ENCODE measurements at regions not wholly inside any gene's neighbourhood (a gene's known extent, or its start where the extent isn't known, plus 50 kb on each side); places are given as distances from the start of the nearest gene placed in this dataset.
"Not testable (repeated sequence)": the region's sequence is repeated elsewhere in the genome, so short reads cannot be mapped to it uniquely, and the experiment has no call there.

DNA sequence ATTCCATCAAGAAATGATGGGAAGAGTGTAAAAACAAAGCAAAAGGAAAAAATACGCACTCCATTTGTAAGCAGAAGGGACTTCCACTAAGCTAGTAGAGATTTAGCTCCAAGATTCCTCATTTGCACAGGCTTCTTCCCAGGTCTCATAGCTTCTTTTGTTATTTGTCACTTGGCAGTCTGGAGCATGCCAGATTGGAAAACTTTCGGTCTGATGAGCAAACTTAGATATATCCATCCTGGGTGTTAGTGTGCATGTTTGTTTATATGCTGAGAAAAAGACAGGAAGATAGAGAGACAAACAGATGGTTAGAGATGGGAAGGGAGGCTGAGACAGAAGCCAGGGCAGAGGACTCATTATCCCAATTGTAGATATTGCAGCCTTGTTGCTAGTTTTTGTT, 1644.5 kb upstream of the NUDT12 start:
- DNase-seq: no peak

DNA sequence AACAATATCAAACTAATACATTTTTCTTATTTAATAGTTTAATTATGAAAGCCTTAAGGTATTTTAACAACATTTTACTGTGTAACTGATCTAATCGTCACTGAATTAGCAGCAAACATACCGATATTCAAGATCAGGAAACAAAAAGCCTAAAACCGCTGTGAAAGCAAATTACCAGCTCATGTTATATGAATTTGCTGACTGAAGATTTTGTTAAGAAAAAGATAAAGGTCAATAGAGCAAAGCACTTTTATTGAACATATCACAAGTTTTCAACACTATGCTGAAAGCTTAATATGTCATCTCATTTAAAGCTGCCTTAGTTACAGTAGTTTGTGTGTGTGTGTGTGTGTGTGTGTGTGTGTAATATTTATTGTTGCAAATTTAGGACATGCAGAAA, 1634.9 kb upstream of the NUDT12 start:
- no peak for DNase-seq

DNA sequence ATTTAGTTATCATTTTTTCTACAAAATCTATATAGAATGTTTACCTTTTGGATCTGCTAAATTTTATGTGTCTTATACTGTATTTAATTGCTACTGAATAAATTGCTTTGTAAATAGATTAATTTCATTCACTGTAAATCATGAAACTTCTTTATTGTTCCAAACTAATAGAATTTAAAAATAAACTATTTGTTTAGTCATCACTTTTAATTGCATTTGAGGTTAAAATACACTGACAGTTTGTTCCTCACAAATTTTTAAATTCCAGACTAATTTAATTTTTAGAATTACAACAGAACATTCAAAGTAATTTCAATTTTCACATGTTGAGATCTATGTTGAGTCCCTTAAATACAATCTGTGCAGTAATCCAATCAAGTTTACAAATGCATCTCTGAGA, 1633.2 kb upstream of the NUDT12 start:
- DNase-seq: no peak

DNA sequence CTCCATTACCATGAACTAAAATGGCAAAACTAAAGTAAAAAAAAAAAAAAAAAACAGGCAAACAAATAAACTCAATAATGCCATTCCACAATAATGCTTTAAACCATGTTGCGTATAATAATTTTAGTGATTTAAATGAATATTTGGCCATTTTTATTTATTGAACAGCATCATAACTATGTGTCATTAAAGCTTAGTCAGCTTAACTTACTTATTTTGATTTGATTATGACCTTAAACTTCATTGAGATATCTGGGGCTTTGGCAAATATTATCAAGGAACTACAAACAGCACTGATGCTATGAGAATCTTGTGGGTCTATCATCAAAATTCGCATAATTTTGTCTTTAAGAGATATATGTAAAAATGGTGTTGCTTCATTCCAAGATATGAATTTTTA, 1610.3 kb upstream of the NUDT12 start:
- no peak for DNase-seq

DNA sequence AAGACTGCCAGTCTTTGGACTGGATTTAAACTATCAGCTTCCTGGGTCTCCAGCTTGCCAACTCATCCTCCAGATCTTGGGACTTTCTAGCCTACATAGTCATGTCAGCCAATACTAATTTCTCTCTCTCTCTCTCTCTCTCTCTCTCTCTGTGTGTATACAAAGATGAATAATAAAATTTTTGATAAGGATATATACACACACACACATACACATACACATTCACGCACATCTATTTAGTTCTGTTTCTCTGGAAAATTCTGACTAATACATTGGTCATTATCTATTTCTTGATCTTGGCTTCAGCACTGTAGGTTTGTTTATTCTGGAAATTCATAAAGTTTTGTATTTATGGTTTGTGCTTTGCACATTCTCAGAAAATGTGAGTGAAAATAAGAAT, 1606.2 kb upstream of the NUDT12 start:
- no peak for DNase-seq

DNA sequence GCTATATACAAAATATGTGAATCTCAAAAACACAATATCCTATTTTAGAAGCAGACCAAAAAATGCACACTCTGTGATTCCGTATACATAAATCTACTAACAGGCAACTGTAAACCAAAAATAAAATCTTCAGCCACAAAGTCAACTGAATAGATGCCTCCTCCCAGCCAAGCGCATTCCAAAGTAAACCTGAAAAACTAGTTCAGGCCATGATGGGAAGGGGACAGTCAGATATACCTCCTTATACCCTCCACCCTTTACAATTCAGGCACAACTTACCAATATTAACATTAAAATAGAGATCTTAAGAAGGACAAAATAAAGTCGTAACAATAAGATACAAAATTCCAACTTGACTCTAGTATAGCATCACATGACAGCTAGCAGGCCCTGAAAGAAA, 1604.5 kb upstream of the NUDT12 start:
- no peak for DNase-seq

DNA sequence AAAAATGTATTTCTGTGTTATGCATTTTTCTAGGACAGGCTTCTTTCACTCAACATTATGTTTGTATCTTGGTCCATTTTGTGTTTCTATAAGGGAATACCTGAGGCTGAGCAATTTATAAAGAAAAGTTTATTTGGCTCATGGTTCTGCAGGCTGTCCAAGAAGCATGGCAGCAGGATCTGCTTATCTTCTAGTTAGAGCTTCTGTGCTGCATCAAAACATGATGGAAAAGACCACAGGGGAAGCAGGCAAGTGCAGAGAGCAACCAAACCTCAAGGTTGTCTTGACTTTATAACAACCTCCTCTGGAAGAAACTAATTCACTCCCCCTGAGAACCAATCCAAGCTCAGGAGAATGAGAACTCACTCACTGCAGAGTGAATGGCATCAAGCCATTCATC, 1601.0 kb upstream of the NUDT12 start:
- DNase-seq: no peak

DNA sequence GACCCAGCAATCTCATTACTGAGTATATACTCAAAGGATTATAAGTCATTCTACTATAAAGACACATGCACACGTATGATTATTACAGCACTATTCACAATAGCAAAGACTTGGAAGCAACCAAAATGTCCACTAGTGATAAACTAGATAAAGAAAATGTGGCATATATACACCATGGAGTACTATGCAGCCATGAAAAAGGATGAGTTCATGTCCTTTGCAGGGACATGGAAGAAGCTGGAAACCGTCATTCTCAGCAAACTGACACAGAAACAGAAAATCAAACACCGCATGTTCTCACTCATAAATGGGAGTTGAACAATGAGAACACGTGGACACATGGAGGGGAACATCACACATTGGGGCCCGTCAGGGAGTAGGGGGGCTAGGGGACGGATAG, 1600.0 kb upstream of the NUDT12 start:
- not testable (repeated sequence) for DNase-seq

DNA sequence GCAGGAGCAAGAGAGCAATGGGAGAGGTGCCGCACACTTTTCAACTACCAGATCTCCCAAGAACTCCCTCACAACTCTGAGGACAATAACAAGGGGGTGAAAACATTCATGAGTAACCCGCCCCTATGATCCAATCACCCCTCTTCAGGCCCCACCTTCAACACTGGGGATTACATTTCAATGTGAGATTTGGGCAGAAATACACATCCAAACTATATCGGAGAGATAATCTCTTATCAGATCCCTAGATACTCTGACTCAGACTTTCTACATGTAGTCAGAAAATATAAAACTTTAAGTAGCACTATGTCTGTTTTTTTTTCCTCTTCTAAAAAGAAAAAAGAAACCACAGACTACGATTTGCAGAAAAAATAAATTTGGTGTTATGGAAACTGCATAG, 1595.9 kb upstream of the NUDT12 start:
- DNase-seq: no peak

DNA sequence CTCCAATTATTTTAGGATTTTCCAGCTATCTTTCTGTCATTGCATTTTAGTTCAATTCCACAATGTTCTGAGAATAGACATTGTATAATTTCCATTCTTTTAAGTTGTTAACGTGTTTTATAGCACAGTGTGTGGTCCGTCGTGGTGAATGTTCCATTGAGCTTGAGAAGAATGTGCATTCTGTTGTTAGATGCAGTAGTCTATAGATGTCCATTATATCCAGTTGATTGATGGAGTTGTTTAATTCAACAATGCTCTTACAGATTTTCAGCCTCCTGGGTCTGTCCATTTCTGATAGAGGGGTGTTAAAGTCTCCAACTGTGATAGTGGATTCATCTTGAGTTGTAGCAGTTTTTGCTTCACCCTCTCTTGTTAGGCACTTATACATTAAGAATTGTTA, 1587.7 kb upstream of the NUDT12 start:
- DNase-seq: no peak

DNA sequence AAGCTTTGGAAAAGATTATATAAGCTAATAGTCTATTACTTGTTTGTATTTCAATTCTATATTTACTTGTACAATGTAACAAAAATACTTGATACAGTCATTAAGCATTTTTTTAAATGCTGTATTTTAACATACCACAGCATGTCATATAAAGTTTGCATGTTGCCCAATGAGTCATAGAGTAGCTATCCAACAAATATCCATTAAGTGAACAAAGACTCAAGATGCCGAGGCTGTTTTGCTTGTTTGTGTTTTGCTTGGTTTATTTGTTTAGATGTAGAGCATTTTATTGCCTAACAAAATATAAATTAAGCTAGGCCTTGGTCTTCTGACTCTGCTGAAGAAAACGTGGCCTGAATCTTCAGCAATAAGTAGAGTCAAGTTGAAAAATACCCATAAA, 1584.3 kb upstream of the NUDT12 start:
- no peak for DNase-seq

DNA sequence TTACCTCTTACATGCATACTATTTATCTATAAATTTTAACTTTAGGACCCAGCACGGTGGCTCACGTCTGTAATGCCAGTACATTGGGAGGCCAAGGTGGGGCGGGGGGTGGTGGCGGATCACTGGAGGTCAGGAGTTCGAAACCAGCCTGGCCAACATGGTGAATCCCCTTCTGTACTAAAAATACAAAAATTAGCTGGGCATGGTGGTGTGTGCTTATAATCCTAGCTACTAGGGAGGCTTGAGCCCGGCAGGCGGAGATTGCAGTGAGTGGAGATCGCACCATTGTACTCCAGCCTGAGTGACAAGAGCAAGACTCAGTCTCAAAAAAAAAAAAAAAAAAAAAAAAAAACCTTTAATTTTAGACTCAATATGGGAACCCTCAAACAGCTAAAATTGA, 1582.6 kb upstream of the NUDT12 start:
- no peak for DNase-seq

DNA sequence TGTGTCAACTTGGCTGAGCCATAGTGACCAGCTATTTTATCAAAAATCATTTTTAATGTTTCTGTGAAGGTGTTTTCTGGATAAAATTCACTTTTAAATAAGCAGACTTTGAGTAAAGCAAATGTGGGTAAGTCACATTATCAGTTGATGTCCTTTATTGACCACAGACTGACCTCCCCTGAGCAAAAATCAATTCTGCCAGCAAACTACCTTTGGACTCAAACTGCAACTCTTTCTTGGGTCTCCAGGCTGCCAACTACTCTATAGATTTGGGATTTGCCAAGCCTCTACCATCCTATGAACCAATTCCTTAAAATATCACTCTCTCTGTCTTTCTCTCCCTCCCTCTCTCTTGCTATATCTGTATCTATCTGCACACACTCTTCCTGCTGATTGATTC, 1571.7 kb upstream of the NUDT12 start:
- no peak for DNase-seq

DNA sequence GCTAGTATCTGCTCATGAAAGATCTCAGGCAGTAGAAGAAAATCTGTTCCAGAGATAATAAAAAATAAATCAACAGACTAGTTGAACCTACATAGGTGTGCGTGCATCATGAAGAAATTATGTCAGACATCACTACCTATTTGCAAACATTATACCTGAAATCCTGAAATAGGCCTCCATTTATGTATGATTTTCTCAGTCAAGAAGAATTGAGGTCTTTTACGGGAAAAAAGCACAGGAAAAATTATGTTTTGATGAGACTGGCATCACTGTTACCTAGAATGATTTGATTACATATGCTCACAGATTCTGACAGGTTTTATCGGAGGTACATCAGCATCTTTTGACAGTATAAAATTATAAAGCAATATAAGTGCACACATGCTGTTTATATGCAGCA, 1570.5 kb upstream of the NUDT12 start:
- DNase-seq: no peak

DNA sequence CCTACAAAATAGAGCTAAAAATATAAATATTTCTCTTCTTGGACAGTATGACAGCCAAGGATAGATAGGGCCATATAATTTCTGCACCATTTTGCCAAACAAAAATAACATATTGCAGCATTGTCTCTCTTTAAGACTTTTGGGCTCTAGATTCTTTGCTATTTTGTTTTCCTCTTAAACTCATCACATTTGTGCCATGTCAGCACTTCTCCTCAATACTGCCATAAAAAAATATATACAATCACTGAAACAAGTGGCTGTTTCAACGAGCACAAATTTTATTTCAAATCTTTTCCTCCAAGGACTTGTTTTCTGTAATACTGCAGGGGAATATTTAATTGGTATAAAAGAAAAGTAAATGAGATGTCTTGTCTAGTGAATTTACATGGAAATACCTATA, 1570.0 kb upstream of the NUDT12 start:
- no peak for DNase-seq

DNA sequence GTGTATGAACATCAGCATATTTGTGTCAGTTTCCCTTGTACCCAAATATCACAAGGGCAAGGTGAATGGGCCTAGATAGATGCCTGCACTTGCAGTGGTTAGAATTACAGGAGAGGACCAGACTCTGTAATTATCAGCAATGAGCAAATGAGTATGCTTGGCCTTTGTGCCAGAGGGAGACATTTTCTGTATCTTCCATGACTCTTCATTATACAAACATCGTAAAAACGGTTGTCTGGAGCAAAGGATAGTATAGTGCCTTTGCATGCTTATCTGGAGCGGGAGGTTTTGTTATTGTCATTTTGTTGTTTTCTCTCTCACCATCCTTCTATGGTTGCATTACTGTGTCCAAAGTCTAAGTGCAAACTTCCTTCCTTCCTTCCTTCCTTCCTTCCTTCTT, 1568.5 kb upstream of the NUDT12 start:
- DNase-seq: no peak

DNA sequence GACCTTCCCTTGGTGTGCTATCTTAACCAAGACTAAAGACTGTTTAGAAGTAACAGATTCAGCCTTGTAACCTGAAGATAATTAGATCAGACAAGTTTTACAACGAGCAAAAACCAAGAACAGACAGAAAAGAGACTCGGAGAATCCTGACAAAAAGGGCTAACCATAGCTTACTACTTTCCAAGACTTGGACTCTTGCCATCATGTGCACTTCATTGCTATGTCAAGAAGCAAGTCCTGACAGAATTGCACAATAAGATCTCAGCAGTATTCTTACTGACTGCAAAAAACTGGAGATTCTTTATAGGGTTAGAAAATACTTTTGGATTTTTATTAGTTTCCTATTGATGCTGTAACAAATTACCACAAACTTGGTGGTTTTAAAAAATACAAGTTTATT, 1539.0 kb upstream of the NUDT12 start:
- DNase-seq: no peak

DNA sequence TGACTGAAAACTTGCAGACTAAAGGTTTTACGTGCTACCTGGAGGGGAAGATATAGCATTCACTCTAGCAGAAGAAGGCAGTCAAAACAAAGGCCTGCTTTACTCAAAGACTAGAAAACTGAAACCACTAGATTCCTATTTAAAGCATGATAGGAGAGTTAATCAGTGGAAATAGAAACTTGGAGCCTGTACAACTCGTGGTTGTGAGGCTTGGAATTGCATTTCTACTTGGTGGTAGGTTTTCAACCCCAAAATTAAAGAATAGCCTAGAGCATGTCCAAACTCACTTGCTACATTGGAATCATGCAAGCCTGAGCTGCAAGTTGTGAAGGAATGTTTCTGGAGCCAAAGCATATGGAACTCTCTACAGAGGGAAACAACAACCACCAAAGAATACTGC, 1526.4 kb upstream of the NUDT12 start:
- no peak for DNase-seq

DNA sequence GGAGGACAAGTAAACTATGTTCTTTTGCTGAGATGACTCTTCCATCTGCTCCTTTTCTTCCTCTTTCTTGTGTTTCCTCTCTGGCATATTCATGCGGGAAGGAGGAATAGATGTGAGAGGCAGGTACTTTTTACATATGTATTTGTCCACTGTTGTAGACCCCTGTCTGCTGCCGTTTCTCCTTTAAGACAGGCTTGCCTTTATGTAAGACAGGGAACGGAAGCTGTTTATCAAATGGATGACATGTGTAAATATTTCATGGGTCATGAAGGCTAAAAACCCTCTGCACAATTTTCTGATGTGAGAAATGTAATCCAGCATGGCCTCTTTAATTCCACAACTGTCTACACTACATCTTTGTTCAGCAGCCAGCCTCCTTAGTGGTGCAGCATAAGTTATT, 1525.5 kb upstream of the NUDT12 start:
- DNase-seq: no peak

DNA sequence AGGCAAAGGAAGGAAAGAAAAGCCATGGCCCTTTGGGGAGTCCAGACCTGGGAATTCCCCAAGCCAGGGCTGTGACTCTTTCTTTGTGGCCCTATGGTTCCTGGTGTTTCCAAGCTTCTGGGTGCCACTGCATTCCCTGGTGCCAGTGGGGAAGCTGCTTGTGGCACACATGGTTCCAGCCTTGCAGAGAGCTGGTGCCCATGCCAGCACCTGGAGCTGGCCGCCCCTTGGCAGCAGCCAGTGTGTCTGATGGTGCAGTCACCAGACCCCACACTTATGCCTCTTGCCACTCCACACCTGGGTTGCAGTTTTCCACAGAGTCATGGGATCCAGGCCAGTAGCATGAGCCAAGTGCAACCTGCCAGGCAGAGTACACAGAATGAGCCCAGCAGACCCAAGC, 1495.3 kb upstream of the NUDT12 start:
- no peak for DNase-seq

DNA sequence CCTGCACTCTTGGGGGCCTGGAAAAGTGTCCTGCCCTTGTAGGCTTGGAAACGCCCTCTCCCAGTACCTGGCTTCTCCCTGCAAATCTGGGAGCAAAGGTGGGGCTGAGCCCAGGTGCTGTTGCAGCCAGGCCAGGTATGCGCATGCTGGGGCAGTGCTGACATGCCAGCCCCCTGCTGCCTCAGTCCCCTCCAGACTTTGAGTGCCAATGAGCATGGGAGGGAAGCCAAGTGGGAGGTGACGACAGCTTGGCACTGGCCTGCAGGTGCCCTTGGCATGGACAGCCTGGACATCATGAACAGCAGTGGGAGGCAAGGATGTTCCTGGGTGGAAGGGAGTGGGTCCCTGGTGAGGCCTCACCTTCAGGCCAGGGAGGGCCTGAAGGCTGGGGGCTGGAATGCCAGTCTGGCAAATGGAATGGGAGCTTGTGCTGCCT, 1494.4 kb upstream of the NUDT12 start:
- no peak for DNase-seq

DNA sequence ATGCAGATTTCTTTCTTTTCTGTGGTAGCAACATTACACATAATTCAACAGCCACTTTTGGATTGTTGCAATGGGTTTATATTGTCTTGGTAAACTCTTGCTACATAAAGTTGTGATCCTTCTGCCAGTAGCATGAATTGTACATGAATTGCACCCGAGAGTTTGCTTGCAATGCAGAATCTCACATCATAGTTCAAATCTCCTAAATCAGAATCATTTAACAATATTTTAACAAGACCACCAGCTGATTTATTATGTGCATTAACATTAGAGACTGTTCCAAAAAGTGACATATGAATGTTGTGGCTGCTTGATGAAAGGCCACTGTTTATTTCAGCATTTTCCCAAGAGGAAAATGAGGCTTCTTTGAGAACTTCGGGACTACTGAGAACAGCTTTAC, 1491.8 kb upstream of the NUDT12 start:
- no peak for DNase-seq

DNA sequence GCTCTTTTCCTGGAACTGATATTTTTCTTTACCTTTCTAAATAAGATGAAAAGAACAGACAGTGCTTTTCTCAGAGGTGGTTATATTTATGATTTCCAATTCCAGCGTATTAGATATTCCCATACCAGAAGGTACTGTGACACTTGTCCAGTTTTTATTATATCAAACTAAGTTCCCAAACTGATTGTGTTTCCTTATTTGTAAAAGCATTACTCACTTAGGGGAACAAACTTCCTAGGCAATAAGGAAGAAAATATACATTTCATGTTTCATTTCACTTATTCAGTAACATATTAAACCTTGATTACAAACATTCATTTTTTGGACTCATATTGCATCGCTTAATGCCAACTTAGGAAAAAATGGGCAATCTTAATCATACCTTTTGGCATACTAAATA, 1480.0 kb upstream of the NUDT12 start:
- no peak for DNase-seq

DNA sequence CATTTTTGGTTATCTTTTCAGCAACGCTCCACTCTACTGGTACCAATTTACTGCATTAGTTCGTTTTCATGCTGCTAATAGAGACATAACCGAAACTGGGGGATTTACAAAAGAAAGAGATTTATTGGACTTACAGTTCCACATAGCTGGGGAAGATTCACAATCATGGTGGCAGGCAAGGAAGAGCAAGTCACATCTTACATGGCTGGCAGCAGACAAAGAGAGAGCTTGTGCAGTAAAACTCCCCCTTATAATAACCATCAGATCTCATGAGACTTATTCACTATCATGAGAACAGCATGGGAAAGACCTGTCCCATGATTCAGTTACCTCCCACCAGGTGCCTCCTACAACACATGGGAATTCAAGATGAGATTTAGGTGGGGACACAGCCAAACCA, 1474.2 kb upstream of the NUDT12 start:
- DNase-seq: not testable (repeated sequence)

DNA sequence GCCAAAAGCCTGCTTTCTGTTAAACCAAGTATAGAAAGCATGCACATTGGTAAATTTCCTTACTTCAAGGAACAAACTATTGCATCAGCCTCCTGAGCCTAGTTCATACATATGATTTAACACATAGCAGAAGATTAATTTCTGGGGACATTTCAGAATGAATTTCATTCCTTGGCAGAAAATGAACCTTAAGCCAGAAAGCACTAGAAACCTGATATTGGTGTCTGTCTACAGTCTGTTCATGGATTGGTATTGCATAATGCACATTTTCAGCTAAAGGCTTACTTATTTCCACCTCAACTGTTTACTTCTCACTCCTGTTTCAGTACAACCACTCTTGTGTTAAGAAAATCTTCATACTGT, 1471.8 kb upstream of the NUDT12 start:
- DNase-seq: no peak

DNA sequence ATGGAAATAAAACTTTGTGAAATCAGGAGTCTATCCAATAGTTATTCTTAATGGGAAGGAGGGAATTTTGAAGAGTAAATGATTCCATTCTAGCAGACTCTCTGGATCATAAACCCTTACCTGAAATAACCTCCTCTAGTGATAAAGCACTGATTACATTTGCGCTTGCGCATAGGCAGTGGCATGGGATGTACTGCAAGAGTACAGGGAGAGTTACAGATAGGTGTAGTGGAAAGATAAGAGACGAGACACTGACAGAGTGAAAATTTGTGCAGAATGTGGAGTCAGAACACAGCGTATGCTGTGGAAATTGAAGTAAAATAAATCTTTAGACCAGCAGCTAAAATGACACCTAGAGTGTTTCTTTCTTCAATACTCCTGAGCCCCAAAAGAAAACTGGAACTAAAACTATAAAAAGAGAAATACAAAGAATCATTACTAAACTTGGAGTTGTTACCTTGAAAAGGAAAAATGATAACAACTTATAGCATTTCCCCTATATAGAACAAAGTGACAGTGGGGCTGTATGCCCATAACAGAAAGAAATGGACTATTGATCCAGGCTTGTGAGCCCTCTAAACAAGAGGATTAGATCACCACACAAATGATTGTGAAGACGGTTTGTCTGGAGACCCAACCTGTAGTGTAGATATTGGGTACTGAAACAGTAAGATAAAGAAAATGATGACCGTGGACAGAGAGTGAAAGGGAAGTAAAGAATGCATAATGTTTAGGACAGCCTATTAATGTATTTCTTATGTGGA, 1471.2 kb upstream of the NUDT12 start:
- no peak for DNase-seq

All from SHP77 treated with DMSO at 0.1 percent for 48 hours (cell line).